Activated CD4-positive, CD25-positive, alpha-beta regulatory T cell treated with anti-CD3 and anti-CD28 coated beads, Interleukin-2, amount 50 U/mL, for 24 hours (primary cell): ENCODE measurements at regions not wholly inside any gene's neighbourhood (a gene's known extent, or its start where the extent isn't known, plus 50 kb on each side); places are given as distances from the start of the nearest gene placed in this dataset.

ENCODE experiments used
- ATAC-seq, 2 donors: fragments of 150-1000 bp; cut with Tn5 transposase; one replicate each; pipeline ENCODE4 v1.10.0; 2021; ENCODE audit warnings: mild to moderate bottlenecking in 1 of 2, moderate library complexity in 1 of 2

DNA sequence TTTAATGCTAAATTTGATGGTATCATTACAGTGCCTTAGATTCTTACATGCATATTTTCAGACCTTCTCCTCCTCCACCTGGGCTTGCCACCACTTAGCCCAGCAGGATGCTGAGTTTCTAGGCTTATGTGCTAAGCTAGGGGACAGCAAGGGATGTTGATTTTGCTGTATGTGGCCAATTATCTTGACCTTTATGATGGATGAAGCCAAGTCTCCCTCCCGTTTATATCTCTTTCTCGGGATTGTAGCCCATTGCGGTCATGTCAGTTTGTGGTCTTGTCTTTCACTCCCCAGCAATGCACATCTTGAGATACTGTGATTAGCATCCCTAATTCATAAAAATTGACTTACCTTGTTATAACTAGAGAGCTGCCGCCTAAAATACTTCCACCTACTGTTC lies 278.7 kb upstream of the SOX2 start:
- ATAC-seq = no peak

DNA sequence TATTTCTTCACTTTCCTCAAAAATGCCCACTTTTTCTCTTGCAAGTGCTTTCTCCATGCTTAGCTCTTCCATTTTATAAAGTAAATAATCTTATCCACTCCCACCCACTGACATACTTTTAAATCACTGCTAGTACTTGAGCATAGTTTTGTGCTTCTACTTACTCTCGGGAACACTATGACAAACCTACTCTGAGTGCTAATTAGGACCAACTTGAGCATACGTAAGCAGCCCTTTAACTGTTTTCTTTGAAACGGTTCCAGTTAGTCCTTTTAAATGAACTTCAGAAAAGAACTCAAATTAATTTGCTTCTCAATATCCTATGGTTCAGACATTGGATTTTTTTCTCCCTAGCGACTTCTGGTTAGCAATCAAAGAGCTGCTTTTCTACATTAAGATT lies 280.0 kb upstream of the SOX2 start:
- no peak for ATAC-seq

- ATAC-seq = no peak
Measured at GRCh38 chr3:181425074-181425473, 286.7 kb upstream of the SOX2 start.

DNA sequence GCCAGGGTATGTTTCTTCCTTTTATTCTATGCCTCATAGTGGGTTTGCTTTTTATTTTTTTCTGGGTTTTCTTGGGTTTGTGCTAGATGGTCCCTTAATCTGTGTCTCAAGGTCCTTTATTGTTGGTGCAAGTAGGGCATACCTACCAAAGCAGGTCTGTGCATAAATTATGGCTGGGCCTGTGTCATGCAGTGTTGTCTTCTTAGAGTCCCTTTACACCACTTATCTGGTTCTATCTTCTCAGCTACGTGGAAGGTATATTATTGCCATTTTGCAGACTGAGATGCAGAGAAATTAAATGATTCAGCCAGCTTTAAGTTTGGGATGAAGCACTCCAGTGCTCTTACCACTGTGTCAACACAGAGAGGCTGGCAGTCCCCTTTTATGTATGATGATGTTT lies 293.5 kb upstream of the SOX2 start:
- no peak for ATAC-seq

DNA sequence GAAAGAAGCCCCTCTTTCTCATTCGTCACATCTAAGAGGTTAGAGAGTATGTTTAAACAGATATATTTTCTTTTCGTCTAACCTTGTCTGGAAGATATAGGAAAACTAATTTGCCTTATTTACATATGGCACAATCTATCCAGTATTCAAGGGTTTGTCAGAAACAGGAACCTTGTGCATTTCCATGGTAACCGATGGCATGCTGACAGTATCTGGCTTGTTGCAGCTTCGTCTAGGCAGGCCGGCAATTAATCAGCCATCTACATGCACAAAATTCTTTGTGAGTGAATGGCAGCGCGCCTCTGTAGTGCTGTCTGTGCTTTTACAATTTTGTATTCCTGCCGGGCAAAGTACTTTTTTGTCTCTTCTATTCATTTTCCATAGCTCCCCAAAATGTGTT lies 294.0 kb upstream of the SOX2 start:
- no peak for ATAC-seq

DNA sequence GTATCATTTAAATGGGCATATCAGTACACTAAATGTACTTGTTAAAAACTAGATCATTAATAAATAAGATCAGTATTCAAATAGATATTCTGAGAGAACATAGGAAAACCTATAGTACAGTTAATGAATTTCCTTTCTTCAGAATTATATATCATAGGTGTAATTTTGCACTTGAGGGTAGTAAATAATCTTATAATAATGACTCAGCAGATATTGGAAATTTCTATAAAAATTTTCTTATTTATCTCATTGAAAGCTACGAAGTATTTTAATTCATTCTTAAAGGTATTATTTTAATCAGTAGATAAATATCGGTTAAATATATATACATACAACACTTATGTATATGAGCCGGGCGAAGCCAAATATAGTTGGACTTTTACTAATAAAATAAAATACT lies 300.9 kb upstream of the SOX2 start:
- no peak for ATAC-seq

DNA sequence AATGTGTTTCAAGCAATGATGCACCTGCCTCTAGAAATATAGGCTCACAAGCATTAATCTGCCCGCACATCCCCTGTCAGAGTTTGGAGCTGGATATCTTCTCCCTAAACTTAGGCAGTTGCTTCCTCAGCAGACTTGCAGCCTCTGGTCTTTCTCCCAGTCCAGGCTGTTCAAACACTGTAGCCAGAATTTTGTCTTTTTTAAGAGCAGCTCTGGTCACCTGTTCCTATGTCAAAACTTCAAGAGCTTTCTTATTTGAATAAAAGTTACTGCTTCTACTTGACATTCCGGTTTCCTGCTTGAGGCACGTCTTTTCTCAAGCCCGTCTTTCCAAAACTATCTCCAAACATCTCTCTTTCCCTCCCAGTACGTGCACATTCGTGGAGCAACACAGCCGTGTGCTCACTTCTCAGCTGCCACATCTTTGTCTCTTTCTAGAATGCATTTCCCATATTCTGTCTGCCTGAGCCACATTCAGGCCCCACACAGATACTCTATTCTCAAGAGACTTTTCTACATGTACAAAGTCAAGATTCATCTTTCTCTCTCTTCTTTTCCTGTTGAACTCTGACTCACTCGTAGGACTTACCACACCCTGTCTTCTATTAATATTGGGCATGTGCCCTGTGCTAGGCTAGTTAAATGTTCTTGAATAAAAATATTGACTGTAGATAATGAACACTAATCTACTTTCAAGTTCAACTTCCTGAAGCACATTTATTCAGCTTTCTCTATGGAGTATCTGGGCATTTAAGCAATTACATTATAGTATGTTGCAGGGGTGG lies 307.7 kb upstream of the SOX2 start:
- no peak for ATAC-seq

GRCh38 chr3:181402347-181402746 lies 309.4 kb upstream of the SOX2 start:
- ATAC-seq = no peak

DNA sequence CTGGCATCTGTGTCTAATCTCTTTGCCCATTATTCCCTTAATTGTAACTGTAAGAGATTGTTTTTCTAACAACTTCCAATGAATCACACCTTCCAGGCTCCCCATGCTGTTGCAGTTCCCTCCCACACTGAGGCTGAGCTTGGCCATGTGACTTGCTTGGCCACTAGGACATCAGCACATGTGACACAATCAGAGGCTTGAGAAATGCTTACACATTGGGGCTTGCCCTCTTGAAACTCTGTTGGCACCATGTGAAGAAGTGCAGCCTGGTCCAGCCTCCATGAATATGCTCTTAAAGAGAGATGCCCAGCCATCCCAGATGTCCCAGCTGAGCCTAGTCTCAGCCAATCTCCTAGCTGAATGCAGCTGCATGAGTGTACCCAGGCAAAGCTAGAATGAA lies 326.8 kb upstream of the SOX2 start:
- ATAC-seq = no peak

GRCh38 chr3:181383760-181384159 lies 328.0 kb upstream of the SOX2 start:
- ATAC-seq = no peak

DNA sequence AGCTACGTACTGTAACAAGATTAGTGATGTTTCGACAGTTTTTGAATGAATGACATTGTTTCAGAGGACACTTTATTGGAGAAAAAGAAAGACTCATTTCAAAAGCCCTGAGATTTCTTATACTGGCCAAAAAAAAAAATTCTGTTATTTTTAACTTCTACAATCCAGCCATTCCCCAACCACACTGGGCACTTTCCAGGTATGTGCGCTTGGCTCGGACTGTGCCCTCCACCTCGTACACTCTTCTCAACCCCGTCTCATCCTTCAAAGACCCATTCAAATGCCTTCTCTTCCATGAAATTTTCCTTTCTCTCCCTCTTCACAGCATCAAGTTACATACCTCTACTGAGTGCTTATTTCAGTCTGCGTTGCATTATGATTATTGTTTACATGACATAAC lies 328.5 kb upstream of the SOX2 start:
- no peak for ATAC-seq

DNA sequence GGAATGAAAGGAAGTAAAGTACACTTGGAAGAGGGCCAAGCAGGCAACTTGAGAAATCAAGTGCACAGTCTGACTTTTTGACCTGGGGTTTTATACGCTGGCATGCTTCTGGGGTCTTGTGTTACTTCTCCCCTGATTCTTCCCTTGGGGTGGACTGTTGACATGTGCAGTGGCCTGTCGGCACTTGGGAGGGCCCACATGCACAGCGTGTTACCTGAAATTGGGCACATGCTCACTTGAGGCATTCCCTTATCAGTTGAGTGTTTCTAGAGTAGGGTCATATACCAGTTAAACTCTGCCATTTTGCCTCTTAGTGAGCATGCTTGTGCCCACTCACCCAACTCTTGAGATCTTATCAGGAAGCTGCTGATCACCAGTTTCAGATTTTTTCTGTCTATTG lies 329.1 kb upstream of the SOX2 start:
- no peak for ATAC-seq

- no peak for ATAC-seq
Measured at GRCh38 chr3:181379278-181379677, 332.4 kb upstream of the SOX2 start.

DNA sequence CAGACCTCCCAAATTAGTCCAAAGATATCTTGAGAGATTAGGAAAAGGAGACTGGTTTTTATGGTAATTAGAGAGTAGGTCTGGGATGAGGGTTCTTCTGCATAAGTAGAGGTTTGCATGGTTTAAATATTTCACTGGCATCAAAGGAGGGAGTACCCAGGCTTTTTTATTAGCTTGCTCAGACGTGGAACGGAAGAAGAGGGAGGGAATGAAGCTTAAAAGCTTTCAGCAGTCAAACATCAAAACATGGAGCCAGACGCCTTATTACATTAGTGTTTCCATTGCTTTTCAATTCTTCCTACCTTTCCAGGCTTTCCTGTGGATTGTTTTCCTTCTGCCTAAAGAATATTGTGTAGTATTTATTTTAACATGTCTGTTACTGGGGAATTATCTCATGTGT lies 342.1 kb upstream of the SOX2 start:
- no peak for ATAC-seq

DNA sequence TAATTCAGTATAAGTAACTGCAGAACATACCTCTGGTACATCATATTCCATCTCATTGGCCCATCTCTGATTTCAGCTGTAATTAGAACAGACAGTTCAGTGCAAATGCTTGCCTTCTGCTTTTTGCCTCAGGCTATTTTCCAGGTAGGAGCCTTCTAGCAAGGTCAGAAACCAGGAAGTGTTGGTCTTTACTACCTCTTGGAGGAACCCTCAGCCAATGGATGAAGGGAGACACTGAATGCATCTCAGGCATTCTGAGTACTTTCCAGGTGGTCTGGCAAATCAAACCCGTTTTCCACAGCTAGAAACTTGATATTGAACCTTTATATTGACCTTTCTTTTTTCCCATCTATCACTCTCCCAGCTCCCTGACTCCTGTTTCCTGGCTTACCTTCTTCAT lies 348.5 kb upstream of the SOX2 start:
- ATAC-seq = no peak

DNA sequence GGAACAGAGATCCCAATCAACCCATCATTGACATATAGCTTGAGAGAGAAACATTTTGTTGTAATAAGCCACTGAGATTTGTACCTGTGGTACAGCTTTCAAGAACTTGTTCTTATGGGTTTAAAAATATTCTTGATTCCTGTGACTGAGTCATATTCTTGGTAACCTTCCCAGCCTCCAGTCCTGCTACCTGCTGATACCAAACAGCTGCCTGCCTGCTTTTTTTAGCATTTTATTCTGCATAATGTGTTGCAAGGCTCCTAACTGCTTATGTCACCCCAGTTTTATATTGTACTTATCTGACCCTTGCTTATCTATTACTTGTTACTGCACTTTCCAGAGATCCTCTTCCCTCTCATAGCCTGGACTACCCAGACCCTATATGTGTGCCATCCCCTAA lies 349.3 kb upstream of the SOX2 start:
- ATAC-seq = no peak

GRCh38 chr3:181358562-181358961 lies 353.2 kb upstream of the SOX2 start:
- ATAC-seq = no peak

DNA sequence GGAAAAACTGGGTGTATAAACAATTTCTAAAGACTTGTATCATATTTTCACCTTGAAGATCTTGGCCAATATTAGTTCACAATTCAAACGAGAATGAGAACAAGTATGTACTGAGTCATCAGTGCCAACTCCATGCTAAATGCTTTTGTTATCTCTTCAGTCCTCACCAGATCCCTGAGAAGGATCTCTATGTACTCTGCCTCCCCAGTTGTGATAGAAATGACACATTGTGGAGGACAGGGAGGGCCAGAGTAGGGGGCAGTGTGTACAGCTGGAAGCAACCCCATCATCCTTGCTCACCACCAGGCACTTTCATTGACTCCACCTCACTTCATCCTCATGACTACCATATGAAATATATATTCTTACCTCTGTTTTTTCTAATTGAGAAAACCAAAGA lies 353.7 kb upstream of the SOX2 start:
- no peak for ATAC-seq

DNA sequence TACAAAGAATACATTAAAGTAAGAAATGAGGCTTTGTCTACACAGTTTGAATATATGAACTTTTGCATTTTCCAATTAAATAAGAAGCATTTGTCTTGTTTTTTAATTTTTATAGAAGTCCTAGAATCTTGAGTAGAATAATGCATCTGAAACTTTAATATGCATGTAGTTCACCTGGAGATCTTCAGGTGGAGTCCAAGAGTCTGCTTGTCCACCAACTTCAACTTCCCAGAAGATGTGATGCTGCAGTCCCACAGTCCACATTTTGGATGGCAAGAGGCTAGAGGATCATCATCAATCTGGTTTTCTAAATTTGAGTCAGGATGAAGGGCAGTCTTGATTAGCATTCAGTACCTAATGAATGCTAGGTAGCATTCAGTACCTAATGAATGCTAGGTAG lies 357.6 kb upstream of the SOX2 start:
- ATAC-seq = no peak

DNA sequence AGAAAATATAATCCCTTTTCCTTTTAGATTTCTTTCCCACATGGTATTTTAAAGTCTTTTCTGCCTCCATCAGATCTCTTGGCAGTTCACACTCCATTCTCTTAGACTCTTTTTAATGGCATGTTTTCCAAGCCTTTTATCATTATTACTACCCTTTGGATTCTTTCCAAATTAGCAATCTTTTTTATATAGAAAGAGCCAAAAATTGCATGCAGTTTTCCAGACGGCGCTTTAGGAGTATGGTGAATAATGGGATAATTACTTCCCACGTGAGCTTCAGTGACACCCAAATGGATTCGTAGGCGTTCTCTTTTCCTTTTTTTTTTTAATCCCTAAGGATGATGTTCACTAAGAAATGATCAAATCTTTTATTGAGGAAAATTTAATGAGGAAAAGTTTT lies 354.8 kb upstream of the DNAJC19 start:
- no peak for ATAC-seq

GRCh38 chr3:181336597-181336996 lies 347.1 kb upstream of the DNAJC19 start:
- ATAC-seq = no peak

DNA sequence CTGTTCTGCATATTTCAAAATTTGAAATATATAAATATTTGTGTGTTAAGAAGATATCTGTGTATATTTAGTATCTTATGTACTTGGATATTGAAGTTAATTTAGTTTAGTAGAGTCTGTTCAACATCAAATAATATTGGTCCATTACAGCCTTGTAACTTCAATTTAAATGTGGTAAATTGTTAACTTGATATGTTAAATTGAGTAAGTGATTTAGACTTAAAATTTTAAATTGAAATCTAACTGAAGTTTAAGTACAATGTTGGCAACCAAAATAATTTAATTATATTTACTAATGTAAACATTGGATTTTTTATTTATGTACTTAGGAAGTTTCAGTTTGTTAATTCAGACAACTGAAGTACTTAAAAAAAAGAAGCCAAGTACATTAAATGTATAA lies 343.9 kb upstream of the DNAJC19 start:
- ATAC-seq = no peak

GRCh38 chr3:181330821-181331563 lies 341.5 kb upstream of the DNAJC19 start:
- no peak for ATAC-seq

DNA sequence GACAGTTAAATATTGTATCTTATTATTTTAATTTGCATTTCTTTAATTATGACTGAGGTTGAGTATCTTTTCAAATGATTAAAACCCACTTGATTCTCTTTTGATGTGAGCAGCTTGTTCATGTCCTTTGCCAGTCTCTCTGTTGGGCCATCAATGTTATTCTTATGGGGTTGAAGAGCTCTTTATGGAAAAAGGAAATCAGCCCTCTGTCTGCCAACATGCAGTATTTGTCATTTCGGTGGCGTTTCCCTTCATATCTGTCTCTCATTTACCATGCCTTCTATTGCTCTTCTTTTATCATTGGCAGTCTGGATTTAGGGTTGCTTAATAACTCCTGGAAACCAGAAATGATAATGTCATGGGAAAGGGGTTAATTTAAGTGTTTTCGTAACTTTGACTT lies 340.7 kb upstream of the DNAJC19 start:
- no peak for ATAC-seq

DNA sequence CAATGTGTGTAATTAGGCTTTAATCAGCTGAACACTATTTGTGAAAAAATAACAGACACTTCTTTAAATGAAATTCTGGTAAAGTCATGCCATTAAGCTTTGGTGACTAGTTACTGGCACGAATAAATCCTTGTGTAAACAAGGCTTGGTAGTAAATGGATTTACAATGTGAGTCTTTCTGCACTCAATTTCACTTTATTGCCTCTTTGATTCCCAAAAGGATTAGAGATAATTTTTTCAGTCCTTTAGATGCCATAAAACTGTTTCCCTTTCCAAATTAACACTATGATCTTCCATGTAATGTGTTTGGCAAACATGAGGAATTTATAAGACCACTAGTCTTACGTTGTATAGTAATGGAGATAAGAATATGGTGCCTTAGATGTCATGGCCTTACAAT lies 339.5 kb upstream of the DNAJC19 start:
- ATAC-seq = no peak
